G401 (cell line): ENCODE measurements at regions not wholly inside any gene's neighbourhood (a gene's known extent, or its start where the extent isn't known, plus 50 kb on each side); places are given as distances from the start of the nearest gene placed in this dataset.

ENCODE experiments used
- DNase-seq: peaks from one replicate; pipeline ENCODE4 v3.0.0-alpha.2; 2015; ENCODE audit warnings: low spot score
- in situ Hi-C: cut with HindIII; loops from 2 replicates; pipeline ENCODE4 v1.10.0; 2016; ENCODE audit warnings: low sequenced_read_pairs, mixed read lengths

GRCh38 chr7:81648716-81649115 is 121.1 kb downstream of the HGF start:
- in situ Hi-C loops = no loop called here
- no peak for DNase-seq

- no peak for DNase-seq
- in situ Hi-C loops = no loop called here
These were observed 124.4 kb downstream of the HGF start for GRCh38 chr7:81645435-81645834.

- no peak for DNase-seq
- in situ Hi-C loops = no loop called here
These were observed 128.0 kb downstream of the HGF start for GRCh38 chr7:81641873-81642272.

GRCh38 chr7:81638198-81638597 is 131.6 kb downstream of the HGF start:
- DNase-seq = no peak
- in situ Hi-C loops = no loop called here

- no peak for DNase-seq
- in situ Hi-C loops = no loop called here
These were observed 132.3 kb downstream of the HGF start for GRCh38 chr7:81637534-81637933.

- in situ Hi-C loops = no loop called here
- DNase-seq = no peak
These were observed 137.4 kb downstream of the HGF start for GRCh38 chr7:81632418-81632817.

GRCh38 chr7:81630600-81630999 is 139.2 kb downstream of the HGF start:
- DNase-seq = no peak
- in situ Hi-C loops = no loop called here

- DNase-seq = no peak
- in situ Hi-C loops = no loop called here
These were observed 140.1 kb downstream of the HGF start for GRCh38 chr7:81629702-81630101.

- in situ Hi-C loops = no loop called here
- no peak for DNase-seq
These were observed 140.9 kb downstream of the HGF start for GRCh38 chr7:81628951-81629350.

- in situ Hi-C loops = no loop called here
- DNase-seq = no peak
These were observed 142.1 kb downstream of the HGF start for GRCh38 chr7:81627536-81628287.

GRCh38 chr7:81626008-81626407 is 143.8 kb downstream of the HGF start:
- in situ Hi-C loops = no loop called here

GRCh38 chr7:81624650-81625631 is 144.9 kb downstream of the HGF start:
- DNase-seq = no peak
- in situ Hi-C loops = no loop called here

More at GRCh38 chr7:81626008-81626407, 143.8 kb downstream of the HGF start:
- no peak for DNase-seq

- in situ Hi-C loops = no loop called here
- no peak for DNase-seq
These were observed 145.7 kb downstream of the HGF start for GRCh38 chr7:81624021-81624592.

- DNase-seq = no peak
- in situ Hi-C loops = no loop called here
These were observed 146.5 kb downstream of the HGF start for GRCh38 chr7:81623251-81623855.

- in situ Hi-C loops = no loop called here
- DNase-seq = no peak
These were observed 148.0 kb downstream of the HGF start for GRCh38 chr7:81621893-81622292.

GRCh38 chr7:81618396-81619014 is 151.3 kb downstream of the HGF start:
- in situ Hi-C loops = no loop called here
- DNase-seq = no peak

GRCh38 chr7:81616951-81617350 is 152.9 kb downstream of the HGF start:
- no peak for DNase-seq
- in situ Hi-C loops = no loop called here

GRCh38 chr7:81611805-81612204 is 158.0 kb downstream of the HGF start:
- in situ Hi-C loops = no loop called here
- no peak for DNase-seq

- no peak for DNase-seq
- in situ Hi-C loops = no loop called here
These were observed 158.8 kb downstream of the HGF start for GRCh38 chr7:81611040-81611439.
